BE2C (cell line): ENCODE measurements at regions not wholly inside any gene's neighbourhood (a gene's known extent, or its start where the extent isn't known, plus 50 kb on each side); places are given as distances from the start of the nearest gene placed in this dataset.
A peak's percentile ranks its signal among the peaks of the same experiment; 100 is the strongest.

ENCODE experiments used
- DNase-seq: peaks from one replicate; pipeline ENCODE4 v3.0.0-alpha.2; 2020
- H3K27me3 ChIP-seq: fragments of 250-450 bp; sonication (Bioruptor Pico); 2 replicates; pipeline ENCODE4 v1.5.1; 2020; ENCODE audit warnings: mild to moderate bottlenecking
- H3K36me3 ChIP-seq: fragments of 250-450 bp; sonication (Bioruptor Pico); 2 replicates; pipeline ENCODE4 v1.5.1; 2020; ENCODE audit warnings: mild to moderate bottlenecking
- H3K4me1 ChIP-seq: fragments of 250-450 bp; sonication (Bioruptor Pico); 2 replicates; pipeline ENCODE4 v1.5.1; 2020
- H3K4me3 ChIP-seq: 2 replicates; pipeline ENCODE4 v1.5.1; 2011; ENCODE audit warnings: low read depth, low read length
- H3K9me3 ChIP-seq: fragments of 250-450 bp; sonication (Bioruptor Pico); 2 replicates; pipeline ENCODE4 v1.5.1; 2020
- CTCF ChIP-seq: IDR thresholded peaks from 2 replicates; pipeline ENCODE4 v1.5.1; 2012; ENCODE audit warnings: mild to moderate bottlenecking, low read depth, low read length

- H3K27me3 ChIP-seq, result no peaks in the 10 kb centered on the region
- TF ChIP-seq CTCF, result no peak
- H3K4me1 ChIP-seq, result peaks cover 3% of the 10 kb centered on the region
- H3K4me3 ChIP-seq, result no peak overlapping the region
- H3K9me3 ChIP-seq, result no peaks in the 10 kb centered on the region; the same call in 1 of the 2 replicates
- H3K36me3 ChIP-seq, result no peaks in the 10 kb centered on the region
- DNase-seq, result no peak
These were observed 446.5 kb downstream of the TLE1 start for GRCh38 chr9:81242866-81243265.

GRCh38 chr9:81239388-81239787 is 450.0 kb downstream of the TLE1 start:
- Histone ChIP-seq H3K36me3 (no peaks in the 10 kb centered on the region), H3K4me3 (no peak overlapping the region), H3K27me3 (no peaks in the 10 kb centered on the region), H3K4me1 (peaks cover 16% of the 10 kb centered on the region), H3K9me3 (no peaks in the 10 kb centered on the region)
- DNase-seq, result no peak
- no peak for TF ChIP-seq CTCF

- no peaks in the 10 kb centered on the region for H3K36me3 ChIP-seq
- DNase-seq, result peak; percentile 7
- no peak for TF ChIP-seq CTCF
- no peak overlapping the region for H3K4me3 ChIP-seq
- H3K27me3 ChIP-seq, result no peaks in the 10 kb centered on the region
- no peaks in the 10 kb centered on the region for H3K9me3 ChIP-seq
- peaks cover 19% of the 10 kb centered on the region for H3K4me1 ChIP-seq
These were observed 451.6 kb downstream of the TLE1 start for GRCh38 chr9:81237565-81238231.

- Histone ChIP-seq H3K36me3 (no peaks in the 10 kb centered on the region), H3K4me1 (peaks cover 19% of the 10 kb centered on the region), H3K27me3 (no peaks in the 10 kb centered on the region), H3K9me3 (no peaks in the 10 kb centered on the region), H3K4me3 (0 out of 2 replicates have a peak overlapping the region, but pooled peaks have one; percentile 9)
- no peak for DNase-seq
- no peak for TF ChIP-seq CTCF
These were observed 454.3 kb downstream of the TLE1 start for GRCh38 chr9:81234924-81235610.

GRCh38 chr9:81231011-81231410 is 458.3 kb downstream of the TLE1 start:
- H3K9me3 ChIP-seq, result no peaks in the 10 kb centered on the region
- H3K27me3 ChIP-seq, result no peaks in the 10 kb centered on the region
- no peaks in the 10 kb centered on the region for H3K36me3 ChIP-seq
- TF ChIP-seq CTCF, result no peak
- H3K4me3 ChIP-seq, result no peak overlapping the region
- peaks cover 11% of the 10 kb centered on the region for H3K4me1 ChIP-seq
- DNase-seq, result no peak
